Sigmoid colon (tissue), 6 donors: ENCODE measurements at regions not wholly inside any gene's neighbourhood (a gene's known extent, or its start where the extent isn't known, plus 50 kb on each side); places are given as distances from the start of the nearest gene placed in this dataset.

ENCODE experiments used
- DNase-seq: peaks from one replicate; pipeline ENCODE4 v3.0.0-alpha.2; 2019
- H3K27ac ChIP-seq, 4 donors: fragments of 200-600 bp; sonication (generic); one replicate each; pipeline ENCODE4 v1.5.1; 2016 to 2019; ENCODE audit warnings: mild to moderate bottlenecking in 1 of 4
- H3K27me3 ChIP-seq, 3 donors: fragments of 200-600 bp; sonication (generic); one replicate each; pipeline ENCODE4 v1.5.1; 2019; ENCODE audit warnings: mild to moderate bottlenecking in 1 of 3
- H3K36me3 ChIP-seq, 4 donors: fragments of 200-600 bp; sonication (generic); one replicate each; pipeline ENCODE4 v1.5.1; 2016 to 2019
- H3K4me1 ChIP-seq, 4 donors: fragments of 200-600 bp; sonication (generic); one replicate each; pipeline ENCODE4 v1.5.1; 2017 to 2019
- H3K4me3 ChIP-seq, 4 donors: fragments of 200-600 bp; sonication (generic); one replicate each; pipeline ENCODE4 v1.5.1; 2017 to 2019; ENCODE audit warnings: mild to moderate bottlenecking in 2 of 4, moderate library complexity in 1 of 4
- H3K9me3 ChIP-seq, 4 donors: fragments of 200-600 bp in 3 of 4; sonication (generic) in 3 of 4; one replicate each; pipeline versions ENCODE4 v1.5.1 to v1.6.1; 2013 to 2019
- EP300 ChIP-seq, 4 donors: sonication (generic); formaldehyde crosslinking; IDR thresholded peaks; one replicate each; pipeline ENCODE4 v1.6.1; 2017; ENCODE audit warnings: antibody characterized with exemption in 4 of 4
- POLR2A ChIP-seq, 2 donors: fragments of 450-650 bp; IDR thresholded peaks; one replicate each; pipeline ENCODE4 v1.6.1; 2016; ENCODE audit warnings: antibody characterized with exemption in 2 of 2, mild to moderate bottlenecking in 2 of 2, moderate library complexity in 2 of 2
- POLR2AphosphoS5 ChIP-seq, 4 donors: sonication (generic); formaldehyde crosslinking; IDR thresholded peaks; one replicate each; pipeline ENCODE4 v1.6.1; 2017; ENCODE audit warnings: antibody characterized with exemption in 4 of 4
- WGBS, 2 donors: extraction: QIAGEN DNeasy Blood & Tissue Kit; methylation state at CpG; one replicate each; pipeline ENCODE4 v1.1.7; 2013; 5-methylcytosine and 5-hydroxymethylcytosine counted together
- intact Hi-C: fragments of 100-400 bp; cut with DNase I; formaldehyde crosslinking; loops from one replicate; pipeline ENCODE4 v1.15.1; 2023
- TF ChIP-seq, protein P1 (sequence below), 4 experiments: fragments of 450-650 bp in 3 of 4; fragments of 200-600 bp in 1 of 4; IDR thresholded peaks; one replicate each; pipeline ENCODE4 v1.5.1; 2016 to 2019; ENCODE audit warnings: antibody characterized with exemption in 4 of 4, mild to moderate bottlenecking in 3 of 4, moderate library complexity in 2 of 4
- donor health status: healthy with polysubstance abuse.
- donor health status: healthy.

DNA sequence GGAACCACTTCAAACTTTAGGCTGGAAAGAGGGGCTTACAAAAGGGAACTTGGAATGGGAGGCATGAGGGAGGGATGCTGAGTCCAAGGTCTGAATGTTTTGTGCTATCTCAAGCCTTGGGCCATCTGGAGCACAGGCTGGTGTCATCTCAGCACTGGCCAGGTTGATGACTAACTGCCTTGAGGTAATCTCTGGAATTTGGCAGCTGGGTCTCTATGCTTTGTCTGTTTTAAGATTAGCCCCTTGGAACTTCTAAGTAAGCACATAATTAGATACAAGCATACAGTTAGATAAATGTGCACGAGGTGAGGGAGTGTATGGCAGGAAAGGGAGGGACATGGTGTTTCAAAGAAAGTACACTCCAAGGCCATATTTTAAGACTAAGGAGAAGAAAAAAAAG, 252.4 kb upstream of the CCDC54 start:
- H3K9me3 ChIP-seq: no peaks in the 10 kb centered on the region
- intact Hi-C loops: no loop called here
- DNase-seq: no peak
- TF ChIP-seq EP300 (IDR thresholded peaks at IDR 0.05) (no peak), POLR2AphosphoS5 (IDR thresholded peaks at IDR 0.05) (no peak), POLR2A (IDR thresholded peaks at IDR 0.05) (no peak)
- TF ChIP-seq, protein P1, sequence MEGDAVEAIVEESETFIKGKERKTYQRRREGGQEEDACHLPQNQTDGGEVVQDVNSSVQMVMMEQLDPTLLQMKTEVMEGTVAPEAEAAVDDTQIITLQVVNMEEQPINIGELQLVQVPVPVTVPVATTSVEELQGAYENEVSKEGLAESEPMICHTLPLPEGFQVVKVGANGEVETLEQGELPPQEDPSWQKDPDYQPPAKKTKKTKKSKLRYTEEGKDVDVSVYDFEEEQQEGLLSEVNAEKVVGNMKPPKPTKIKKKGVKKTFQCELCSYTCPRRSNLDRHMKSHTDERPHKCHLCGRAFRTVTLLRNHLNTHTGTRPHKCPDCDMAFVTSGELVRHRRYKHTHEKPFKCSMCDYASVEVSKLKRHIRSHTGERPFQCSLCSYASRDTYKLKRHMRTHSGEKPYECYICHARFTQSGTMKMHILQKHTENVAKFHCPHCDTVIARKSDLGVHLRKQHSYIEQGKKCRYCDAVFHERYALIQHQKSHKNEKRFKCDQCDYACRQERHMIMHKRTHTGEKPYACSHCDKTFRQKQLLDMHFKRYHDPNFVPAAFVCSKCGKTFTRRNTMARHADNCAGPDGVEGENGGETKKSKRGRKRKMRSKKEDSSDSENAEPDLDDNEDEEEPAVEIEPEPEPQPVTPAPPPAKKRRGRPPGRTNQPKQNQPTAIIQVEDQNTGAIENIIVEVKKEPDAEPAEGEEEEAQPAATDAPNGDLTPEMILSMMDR (IDR thresholded peaks at IDR 0.05): no peak
- 22 to 63% methylated on average over 1 of the region's 1 CpG for WGBS, 2 donors
- H3K36me3 ChIP-seq: no peaks in the 10 kb centered on the region
- H3K4me1 ChIP-seq: no peaks in the 10 kb centered on the region
- no peak overlapping the region for H3K4me3 ChIP-seq
- no peak overlapping the region for H3K27ac ChIP-seq
- no peaks in the 10 kb centered on the region for H3K27me3 ChIP-seq

DNA sequence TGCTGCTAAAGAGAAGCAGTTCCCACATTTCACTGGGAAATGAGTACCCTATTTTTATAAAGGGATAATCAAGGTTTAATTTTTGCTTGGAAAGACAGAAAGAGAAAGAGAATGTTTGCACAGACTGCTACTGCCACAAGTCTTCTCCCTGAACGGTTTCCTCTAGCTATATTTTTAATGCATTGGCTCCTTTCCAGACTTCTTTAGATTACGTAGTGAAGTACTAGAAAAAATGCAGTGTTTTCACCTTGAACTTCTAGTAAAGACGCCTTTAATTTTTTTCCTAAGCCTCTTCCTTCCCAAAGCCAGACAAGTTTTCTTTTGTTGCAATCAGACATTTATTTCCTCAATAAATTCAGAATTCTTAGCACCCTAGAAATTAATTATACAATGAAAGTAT, 248.3 kb upstream of the CCDC54 start:
- intact Hi-C loops: no loop called here
- Histone ChIP-seq H3K4me1 (no peaks in the 10 kb centered on the region), H3K27me3 (no peaks in the 10 kb centered on the region), H3K27ac (no peak overlapping the region), H3K4me3 (no peak overlapping the region), H3K9me3 (no peaks in the 10 kb centered on the region), H3K36me3 (no peaks in the 10 kb centered on the region)
- 22 to 39% methylated on average over 3 of the region's 3 CpGs for WGBS, 2 donors
- no peak for DNase-seq
- TF ChIP-seq POLR2AphosphoS5 (IDR thresholded peaks at IDR 0.05): no peak
- TF ChIP-seq POLR2A (IDR thresholded peaks at IDR 0.05): no peak
- TF ChIP-seq, protein P1 (IDR thresholded peaks at IDR 0.05): no peak
- TF ChIP-seq EP300 (IDR thresholded peaks at IDR 0.05): no peak

- Histone ChIP-seq H3K4me3 (no peak overlapping the region), H3K27me3 (no peaks in the 10 kb centered on the region), H3K27ac (no peak overlapping the region), H3K4me1 (no peaks in the 10 kb centered on the region), H3K36me3 (no peaks in the 10 kb centered on the region), H3K9me3 (no peaks in the 10 kb centered on the region)
- TF ChIP-seq POLR2AphosphoS5 (IDR thresholded peaks at IDR 0.05) (no peak), EP300 (IDR thresholded peaks at IDR 0.05) (no peak), POLR2A (IDR thresholded peaks at IDR 0.05) (no peak)
- TF ChIP-seq, protein P1 (IDR thresholded peaks at IDR 0.05): no peak
- no peak for DNase-seq
- intact Hi-C loops: no loop called here
- WGBS, 2 donors: 83 to 91% methylated on average over 6 of the region's 6 CpGs
Observed at GRCh38 chr3:107130089-107130700, 247.0 kb upstream of the CCDC54 start.

- no peaks in the 10 kb centered on the region for H3K4me1 ChIP-seq
- H3K4me3 ChIP-seq: no peak overlapping the region
- H3K9me3 ChIP-seq: no peaks in the 10 kb centered on the region
- H3K36me3 ChIP-seq: no peaks in the 10 kb centered on the region
- H3K27me3 ChIP-seq: no peaks in the 10 kb centered on the region
- DNase-seq: no peak
- intact Hi-C loops: no loop called here
- no peak overlapping the region for H3K27ac ChIP-seq
- 87 to 92% methylated on average over 11 of the region's 11 CpGs for WGBS, 2 donors
- TF ChIP-seq, protein P1 (IDR thresholded peaks at IDR 0.05): no peak
- TF ChIP-seq POLR2AphosphoS5 (IDR thresholded peaks at IDR 0.05) (no peak), POLR2A (IDR thresholded peaks at IDR 0.05) (no peak), EP300 (IDR thresholded peaks at IDR 0.05) (no peak)
Observed at GRCh38 chr3:107132674-107133073, 244.6 kb upstream of the CCDC54 start.

- WGBS, 2 donors: 73 to 89% methylated on average over 3 of the region's 3 CpGs
- TF ChIP-seq POLR2A (IDR thresholded peaks at IDR 0.05) (no peak), POLR2AphosphoS5 (IDR thresholded peaks at IDR 0.05) (no peak), EP300 (IDR thresholded peaks at IDR 0.05) (no peak)
- TF ChIP-seq, protein P1 (IDR thresholded peaks at IDR 0.05): no peak
- Histone ChIP-seq H3K36me3 (no peaks in the 10 kb centered on the region), H3K27ac (no peak overlapping the region), H3K9me3 (no peaks in the 10 kb centered on the region), H3K4me1 (no peaks in the 10 kb centered on the region), H3K4me3 (no peak overlapping the region), H3K27me3 (no peaks in the 10 kb centered on the region)
- DNase-seq: no peak
- intact Hi-C loops: no loop called here
Observed at GRCh38 chr3:107133891-107134290, 243.3 kb upstream of the CCDC54 start.
